HL-60 (cell line): ENCODE measurements at regions not wholly inside any gene's neighbourhood (a gene's known extent, or its start where the extent isn't known, plus 50 kb on each side); places are given as distances from the start of the nearest gene placed in this dataset.

Experiments used
- DNase-seq, 2 experiments: peaks; one replicate each; pipeline ENCODE4 v3.0.0-alpha.2; 2010 to 2020; ENCODE audit warnings: low read depth in 1 of 2, low spot score in 1 of 2
- H3K27ac ChIP-seq: fragments of 250-450 bp; sonication (Bioruptor Pico); replicated peaks from 2 replicates; pipeline ENCODE4 v1.5.1; 2020; ENCODE audit warnings: mild to moderate bottlenecking, moderate library complexity
- H3K27me3 ChIP-seq: fragments of 250-450 bp; sonication (Bioruptor Pico); 2 replicates; pipeline ENCODE4 v1.5.1; 2021; ENCODE audit warnings: mild to moderate bottlenecking, moderate library complexity; ENCODE audit not compliant: insufficient read depth, poor library complexity, severe bottlenecking
- H3K4me3 ChIP-seq: replicated peaks from 2 replicates; pipeline ENCODE4 v1.5.1; 2011; ENCODE audit warnings: mild to moderate bottlenecking, control low read depth, low read length; ENCODE audit not compliant: insufficient read depth
- CTCF ChIP-seq: IDR thresholded peaks from one replicate; pipeline ENCODE4 v1.5.1; 2011; ENCODE audit warnings: low read length, control low read depth, inconsistent platforms; ENCODE audit not compliant: insufficient read depth
- GABPA ChIP-seq: IDR thresholded peaks from 2 replicates; pipeline ENCODE4 v1.6.1; 2012; ENCODE audit warnings: low read depth
- POLR2AphosphoS5 ChIP-seq: IDR thresholded peaks from 2 replicates; pipeline ENCODE4 v1.6.1; 2012; ENCODE audit warnings: low read depth
- REST ChIP-seq: IDR thresholded peaks from 2 replicates; pipeline ENCODE4 v1.6.1; 2012; ENCODE audit warnings: low read depth; ENCODE audit not compliant: insufficient replicate concordance
- SPI1 ChIP-seq: IDR thresholded peaks from 2 replicates; pipeline ENCODE4 v1.6.1; 2012; ENCODE audit warnings: low read depth, mild to moderate bottlenecking, borderline replicate concordance

- TF ChIP-seq SPI1, result peak; percentile 59; the same call in 1 of the 2 replicates
- peak; percentile 82 for TF ChIP-seq POLR2AphosphoS5
- TF ChIP-seq REST, result peak; percentile 47
- TF ChIP-seq CTCF, result no peak
- peak; percentile 41; the same call in 1 of the 2 replicates for TF ChIP-seq GABPA
- peak overlapping the region; percentile 71 for H3K27ac ChIP-seq
- peak; percentile 90 to 96 for DNase-seq
- H3K27me3 ChIP-seq, result no peaks in the 10 kb centered on the region
- H3K4me3 ChIP-seq, result peak overlapping the region; percentile 31
These were observed 98.9 kb upstream of the CYP1B1 start for GRCh38 chr2:38174646-38175423.

GRCh38 chr2:38174131-38174530 lies 98.2 kb upstream of the CYP1B1 start:
- TF ChIP-seq POLR2AphosphoS5 (no peak), REST (no peak), SPI1 (no peak), CTCF (no peak), GABPA (no peak)
- no peak for DNase-seq
- Histone ChIP-seq H3K27me3 (no peaks in the 10 kb centered on the region), H3K4me3 (no peak overlapping the region), H3K27ac (peak overlapping the region; percentile 39)

GRCh38 chr2:38173683-38174082 lies 97.7 kb upstream of the CYP1B1 start:
- H3K27ac ChIP-seq, result peak overlapping the region; percentile 39
- TF ChIP-seq CTCF (no peak), POLR2AphosphoS5 (no peak), REST (no peak), SPI1 (no peak), GABPA (no peak)

More at GRCh38 chr2:38173683-38174082, 97.7 kb upstream of the CYP1B1 start:
- Histone ChIP-seq H3K4me3 (no peak overlapping the region), H3K27me3 (no peaks in the 10 kb centered on the region)
- DNase-seq, result no peak
